Fibroblast of gingiva (primary cell): ENCODE measurements at regions not wholly inside any gene's neighbourhood (a gene's known extent, or its start where the extent isn't known, plus 50 kb on each side); places are given as distances from the start of the nearest gene placed in this dataset.

Experiments
- DNase-seq: peaks from one replicate; pipeline ENCODE4 v3.0.0-alpha.2; 2011; ENCODE audit warnings: low read depth

DNA sequence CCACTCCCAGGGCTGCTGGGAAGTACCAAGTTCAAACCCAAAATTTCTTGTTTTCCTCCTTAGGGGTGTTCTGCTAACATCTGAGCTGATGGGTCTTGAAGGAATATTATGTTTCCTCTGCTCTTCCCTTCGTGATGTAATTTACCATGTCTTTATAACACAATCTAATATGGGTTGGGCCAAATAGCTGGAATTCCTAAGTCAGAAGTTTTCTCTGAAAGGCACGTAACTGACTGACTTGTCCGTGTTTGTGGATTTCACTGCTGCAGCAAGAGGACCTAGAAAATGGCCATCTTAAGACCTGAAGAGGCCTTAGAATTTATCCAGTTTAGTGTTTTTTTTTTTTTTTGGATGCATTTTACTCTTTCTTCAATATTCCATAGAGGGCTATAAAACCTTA is 256.7 kb downstream of the DCDC2C start:
- DNase-seq = no peak

DNA sequence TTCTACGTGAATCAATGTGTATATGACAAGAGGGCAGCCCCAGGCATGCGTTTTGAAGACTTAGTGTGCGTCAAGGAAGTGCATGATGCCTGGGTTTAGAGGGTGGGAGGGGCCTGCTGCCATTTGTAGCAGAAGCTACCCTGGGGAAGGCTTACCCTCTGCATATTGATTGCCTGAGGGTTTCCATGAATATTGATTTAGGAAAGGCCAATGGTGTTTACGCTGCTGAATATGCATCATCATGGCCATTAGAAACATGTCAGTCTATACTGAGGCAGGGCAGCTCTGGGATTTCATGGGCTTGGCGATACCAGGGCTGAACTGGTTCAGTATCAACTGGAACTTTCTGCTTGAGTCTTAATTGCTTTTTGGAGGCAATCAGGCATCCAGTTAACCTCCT is 259.3 kb downstream of the DCDC2C start:
- DNase-seq = no peak

DNA sequence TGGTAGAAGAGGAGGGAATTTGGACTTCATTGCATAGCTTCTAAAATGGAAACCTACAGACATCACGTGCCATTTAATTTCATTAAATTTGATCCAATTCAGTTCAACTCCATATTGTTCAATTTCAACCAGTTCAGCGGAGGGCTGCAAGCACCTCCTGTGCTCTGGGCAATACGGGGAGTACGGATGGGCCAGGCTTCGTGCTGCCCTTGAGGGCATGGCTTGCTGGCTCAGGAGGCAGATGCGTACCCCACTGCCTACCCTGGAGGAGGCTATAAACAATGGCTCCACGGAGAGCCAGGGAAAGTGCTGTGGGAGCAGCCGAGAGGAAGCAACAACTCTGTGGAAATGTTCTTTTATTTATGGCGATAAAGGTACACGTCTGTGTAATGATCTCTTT is 261.8 kb downstream of the DCDC2C start:
- no peak for DNase-seq

DNA sequence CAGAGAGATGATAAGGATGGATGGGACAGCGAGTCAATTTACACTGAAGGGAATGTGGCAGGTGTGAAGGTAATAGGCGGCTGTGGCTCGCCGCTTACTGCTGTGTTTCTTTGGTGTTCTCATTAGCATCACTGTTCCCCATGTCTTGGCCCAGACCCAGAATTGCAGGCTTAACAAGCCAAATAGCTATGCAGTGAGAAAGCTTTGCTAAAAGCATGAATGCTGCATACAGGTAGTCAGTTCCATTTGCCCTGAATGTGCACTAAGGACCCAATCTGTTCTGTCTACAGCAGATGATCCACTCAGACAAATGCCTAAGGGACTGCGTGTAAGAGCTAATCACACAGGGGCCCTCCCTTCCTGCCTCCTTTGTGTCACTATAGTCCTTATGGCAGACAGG is 262.6 kb downstream of the DCDC2C start:
- no peak for DNase-seq

DNA sequence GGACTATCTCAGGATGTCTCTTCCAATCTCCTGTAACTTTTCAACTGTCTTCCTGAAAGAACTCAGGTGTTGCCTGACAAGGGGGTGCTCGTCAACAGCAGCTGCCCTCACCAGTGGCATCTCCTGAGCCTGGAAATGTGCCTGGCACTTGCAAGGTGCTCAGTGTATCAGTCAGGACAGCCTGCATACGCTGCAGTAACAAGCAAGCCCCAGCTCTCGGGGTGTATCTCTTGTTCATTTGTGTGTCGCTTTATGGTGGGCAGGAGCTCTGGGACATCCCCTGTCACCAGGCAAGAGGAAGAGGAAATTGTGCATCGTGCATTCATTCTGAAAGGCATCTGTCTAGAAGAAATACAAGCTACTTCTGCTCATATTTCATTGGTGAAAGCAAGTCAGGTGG is 263.1 kb downstream of the DCDC2C start:
- DNase-seq = no peak

GRCh38 chr2:3968736-3969135 is 265.4 kb downstream of the DCDC2C start:
- DNase-seq = no peak

DNA sequence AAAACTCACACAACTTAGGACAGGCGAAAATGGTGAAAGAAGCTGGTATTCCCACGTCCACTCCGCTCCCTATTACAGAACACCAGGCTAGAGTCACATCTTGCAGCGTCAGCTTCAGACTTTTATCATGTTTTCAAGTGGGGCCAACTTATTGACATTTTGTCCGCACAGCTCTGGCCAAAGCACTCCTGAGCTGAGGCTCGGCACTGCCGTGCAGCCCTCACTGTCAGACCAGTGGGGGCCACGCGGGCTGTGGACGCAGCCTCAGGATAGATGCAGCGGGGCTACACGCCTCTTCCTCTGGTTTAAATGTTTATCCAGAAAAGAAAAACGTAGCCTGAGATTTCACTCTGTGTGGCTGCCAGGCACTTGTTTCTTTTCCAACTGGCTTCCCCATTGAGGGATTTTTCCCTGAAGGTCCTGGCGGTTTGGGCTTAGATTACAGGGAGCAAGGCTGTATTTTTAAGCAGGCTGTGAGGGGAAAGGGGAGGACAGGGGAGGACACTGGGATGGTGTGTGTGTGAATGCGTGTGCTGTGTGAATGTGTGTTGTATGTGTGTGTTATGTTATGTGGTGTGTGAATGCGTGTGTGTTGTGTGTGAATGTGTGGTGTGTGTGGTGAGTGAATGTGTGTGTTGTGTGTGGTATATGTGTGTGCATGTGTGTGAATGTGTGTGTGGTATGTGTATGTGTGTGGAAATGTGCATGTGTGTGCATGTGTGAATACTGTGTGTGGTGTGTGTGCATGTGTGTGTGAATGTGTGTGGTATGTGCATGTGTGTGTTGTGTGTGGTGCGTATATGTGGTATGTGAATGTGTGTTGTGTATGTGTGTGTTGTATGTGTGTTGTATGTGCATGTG is 267.6 kb downstream of the DCDC2C start:
- DNase-seq = no peak

GRCh38 chr2:3971652-3972192 is 268.3 kb downstream of the DCDC2C start:
- DNase-seq = no peak

- no peak for DNase-seq
Observed at GRCh38 chr2:3972377-3972776, 269.0 kb downstream of the DCDC2C start.

DNA sequence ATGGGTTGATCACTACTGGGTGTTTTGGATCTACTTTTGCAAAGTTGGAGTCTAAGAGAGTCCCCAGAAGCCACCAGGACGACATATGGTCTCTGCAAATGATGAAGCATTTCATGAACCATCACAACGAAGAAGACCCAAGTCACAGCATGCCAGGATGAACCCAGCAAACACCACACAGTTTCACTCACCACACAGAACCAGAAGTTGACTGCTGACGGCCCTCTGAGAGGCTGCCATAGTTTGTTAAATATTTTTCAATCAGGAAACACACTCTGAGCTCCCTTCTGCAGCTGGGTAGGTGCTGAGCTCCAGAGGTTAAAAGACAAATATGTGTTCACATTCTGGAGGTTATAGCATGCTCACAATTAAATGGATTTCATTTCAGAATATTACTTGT is 271.4 kb downstream of the DCDC2C start:
- no peak for DNase-seq

DNA sequence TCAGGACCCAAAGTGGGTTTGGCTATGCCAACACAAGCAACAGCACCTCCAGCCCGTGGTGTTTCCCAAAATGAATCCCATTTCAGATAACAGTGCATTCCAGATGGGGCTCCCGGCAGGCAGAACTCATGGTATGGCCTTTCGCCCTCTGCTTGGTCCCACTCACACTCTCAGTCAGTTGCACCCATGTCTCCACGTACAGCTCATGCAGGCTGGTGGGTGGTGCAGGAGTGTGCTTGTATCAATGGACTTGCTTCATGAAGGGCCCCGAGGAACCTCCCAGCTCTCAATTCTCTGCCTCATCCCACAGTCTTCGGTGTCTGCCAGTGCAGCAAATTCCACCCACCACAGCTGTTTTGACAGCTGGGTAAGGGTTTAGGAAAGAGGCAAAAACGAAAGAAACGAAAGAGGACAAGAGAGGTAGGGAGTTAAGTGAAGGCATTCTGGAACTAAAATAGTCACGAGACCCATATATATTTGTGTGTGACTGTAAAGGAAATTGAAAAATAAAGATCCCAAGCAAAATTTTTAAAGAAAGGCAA is 278.1 kb downstream of the DCDC2C start:
- no peak for DNase-seq

- no peak for DNase-seq
Observed at GRCh38 chr2:3982160-3982559, 278.8 kb downstream of the DCDC2C start.

- no peak for DNase-seq
Observed at GRCh38 chr2:3986063-3986462, 282.7 kb downstream of the DCDC2C start.

- DNase-seq = no peak
Observed at GRCh38 chr2:3986530-3987258, 283.3 kb downstream of the DCDC2C start.

- no peak for DNase-seq
Observed at GRCh38 chr2:4002841-4003403, 299.5 kb downstream of the DCDC2C start.

DNA sequence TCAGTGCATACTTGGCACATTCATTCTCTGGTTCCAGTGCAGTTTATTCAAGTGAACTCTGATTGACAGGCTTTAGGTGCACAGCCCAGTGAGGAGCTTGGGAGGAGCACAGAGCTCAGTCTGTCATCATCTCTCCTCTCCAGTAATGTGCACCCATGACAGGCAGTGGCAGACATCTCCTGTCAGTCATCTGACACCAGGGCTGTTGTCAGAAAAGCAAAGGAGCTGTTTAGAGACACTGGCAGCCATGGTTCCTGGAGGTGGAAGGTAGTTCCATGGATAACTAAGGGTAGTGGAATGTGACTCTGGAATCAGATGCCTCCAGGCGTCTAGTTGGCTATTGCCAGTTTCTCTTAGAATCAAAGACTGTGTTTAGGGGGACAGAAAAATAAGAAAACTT is 308.8 kb downstream of the DCDC2C start:
- no peak for DNase-seq

DNA sequence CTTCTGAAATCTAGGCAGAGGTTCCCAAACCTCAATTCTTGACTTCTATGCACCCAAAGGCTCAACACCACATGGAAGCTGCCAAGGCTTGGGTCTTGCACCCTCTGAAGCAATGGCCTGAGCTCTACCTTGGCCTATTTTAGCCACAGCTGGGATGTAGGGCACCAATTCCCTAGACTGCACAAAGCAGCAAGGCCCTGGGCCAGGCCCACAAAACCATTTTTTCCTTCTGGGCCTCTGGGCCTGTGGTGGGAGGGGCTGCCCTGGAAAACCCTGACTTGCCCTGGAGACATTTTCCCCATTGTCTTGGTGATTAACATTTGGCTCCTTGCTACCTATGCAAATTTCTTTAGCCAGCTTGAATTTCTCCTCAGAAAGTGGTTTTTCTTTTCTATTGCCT is 315.2 kb downstream of the DCDC2C start:
- DNase-seq = no peak

DNA sequence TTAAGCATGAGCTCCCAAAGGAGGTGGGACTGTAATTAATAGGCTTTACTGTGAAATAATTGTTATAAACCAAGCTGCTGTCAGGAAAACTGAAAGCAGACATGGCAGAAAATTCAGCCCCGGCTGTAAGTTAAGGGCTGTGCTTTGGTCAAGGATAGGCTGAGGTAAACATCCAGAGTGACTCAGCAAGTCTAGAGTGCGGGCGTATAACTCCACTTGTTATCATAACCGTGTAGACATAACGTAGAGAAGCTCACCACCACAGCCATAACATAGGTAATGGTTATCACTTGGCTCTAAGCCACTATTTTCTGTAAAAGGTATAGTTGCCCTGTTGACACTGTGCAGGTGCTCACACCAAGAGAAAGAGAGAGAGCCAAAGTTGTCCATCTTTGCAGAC is 316.8 kb downstream of the DCDC2C start:
- no peak for DNase-seq

DNA sequence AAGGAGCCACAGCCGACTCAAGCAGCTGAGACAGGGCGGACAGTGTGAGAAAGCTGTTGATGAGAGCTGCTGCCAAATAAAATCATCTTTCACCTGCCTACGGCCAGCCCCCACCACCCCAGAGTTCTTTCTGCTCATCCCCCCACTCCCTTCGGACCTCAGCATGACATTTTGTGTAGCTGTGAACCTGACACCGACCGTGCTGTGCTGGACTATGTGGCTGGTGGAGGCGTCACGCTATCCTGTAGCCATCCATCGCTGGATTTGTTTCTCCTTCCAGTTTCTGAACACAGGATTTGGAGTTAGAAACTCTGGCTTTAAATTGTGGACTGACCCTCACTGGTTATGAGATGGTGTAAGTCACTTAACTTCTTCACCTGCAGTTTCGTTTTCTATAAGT is 317.3 kb downstream of the DCDC2C start:
- DNase-seq = no peak

DNA sequence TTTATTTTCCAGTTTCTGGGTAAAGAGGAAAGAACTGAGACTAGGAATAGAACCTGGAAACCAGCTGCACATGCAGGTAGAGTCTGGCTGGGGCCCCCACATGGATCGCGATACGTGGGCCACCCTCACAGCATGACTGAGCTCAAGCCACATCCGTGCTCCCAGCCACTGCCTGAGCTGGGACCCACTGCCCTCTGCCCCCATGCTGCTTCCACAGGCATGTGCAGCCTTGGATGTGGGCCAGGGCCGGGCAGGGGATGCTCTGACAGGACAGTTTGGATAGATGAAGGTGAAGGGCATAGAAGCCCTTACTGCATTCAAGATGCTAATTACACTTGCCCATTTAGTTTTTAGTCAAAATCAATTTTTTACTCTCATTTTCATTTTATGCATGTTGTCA is 321.2 kb downstream of the DCDC2C start:
- DNase-seq = no peak

- no peak for DNase-seq
Observed at GRCh38 chr2:4029081-4029480, 325.7 kb downstream of the DCDC2C start.

GRCh38 chr2:4039896-4040295 is 336.5 kb downstream of the DCDC2C start:
- DNase-seq = no peak
